ES-I3 (cell line): ENCODE measurements at regions not wholly inside any gene's neighbourhood (a gene's known extent, or its start where the extent isn't known, plus 50 kb on each side); places are given as distances from the start of the nearest gene placed in this dataset.
"Not testable (repeated sequence)": the region's sequence is repeated elsewhere in the genome, so short reads cannot be mapped to it uniquely, and the experiment has no call there.

Experiments used
- H3K36me3 ChIP-seq: 2 replicates; pipeline ENCODE4 v1.6.1; 2013; ENCODE audit warnings: mild to moderate bottlenecking, low read length, control low read depth, moderate library complexity; ENCODE audit not compliant: insufficient read depth
- H3K4me1 ChIP-seq: 2 replicates; pipeline ENCODE4 v1.6.1; 2013; ENCODE audit warnings: mild to moderate bottlenecking, control low read depth, low read length; ENCODE audit not compliant: insufficient read depth
- H3K9ac ChIP-seq: 2 replicates; pipeline ENCODE4 v1.6.1; 2013; ENCODE audit warnings: low read depth, mild to moderate bottlenecking, low read length, moderate library complexity
- H3K9me3 ChIP-seq: 2 replicates; pipeline ENCODE4 v1.6.1; 2013; ENCODE audit warnings: mild to moderate bottlenecking, low read length, moderate library complexity; ENCODE audit not compliant: control insufficient read depth, insufficient read depth

DNA sequence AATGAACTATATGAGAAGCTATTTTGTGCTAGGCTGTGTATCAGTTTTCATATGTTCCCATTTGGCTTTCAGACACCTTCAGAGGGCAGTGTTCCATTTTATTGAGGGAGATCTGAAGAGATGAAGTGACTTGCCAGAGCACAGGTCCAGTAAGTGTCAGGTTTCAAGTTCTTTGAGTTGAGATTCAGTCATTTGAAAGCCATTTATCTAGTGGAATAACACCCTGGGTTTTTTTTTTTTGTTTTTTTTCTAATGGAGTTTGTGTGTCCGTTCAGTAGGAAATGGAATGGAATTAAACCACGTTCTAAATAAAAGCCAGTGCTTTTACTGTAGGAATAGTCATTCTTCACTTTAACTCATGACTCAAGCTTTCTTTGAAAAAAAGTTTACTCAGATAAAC is 652.9 kb upstream of the USP24 start:
- Histone ChIP-seq H3K9me3 (no peaks in the 10 kb centered on the region), H3K9ac (no peak overlapping the region), H3K36me3 (no peaks in the 10 kb centered on the region), H3K4me1 (no peaks in the 10 kb centered on the region)

GRCh38 chr1:55867304-55867843 is 652.2 kb upstream of the USP24 start:
- H3K4me1 ChIP-seq = no peaks in the 10 kb centered on the region
- H3K9ac ChIP-seq = no peak overlapping the region
- no peaks in the 10 kb centered on the region for H3K9me3 ChIP-seq
- H3K36me3 ChIP-seq = no peaks in the 10 kb centered on the region

DNA sequence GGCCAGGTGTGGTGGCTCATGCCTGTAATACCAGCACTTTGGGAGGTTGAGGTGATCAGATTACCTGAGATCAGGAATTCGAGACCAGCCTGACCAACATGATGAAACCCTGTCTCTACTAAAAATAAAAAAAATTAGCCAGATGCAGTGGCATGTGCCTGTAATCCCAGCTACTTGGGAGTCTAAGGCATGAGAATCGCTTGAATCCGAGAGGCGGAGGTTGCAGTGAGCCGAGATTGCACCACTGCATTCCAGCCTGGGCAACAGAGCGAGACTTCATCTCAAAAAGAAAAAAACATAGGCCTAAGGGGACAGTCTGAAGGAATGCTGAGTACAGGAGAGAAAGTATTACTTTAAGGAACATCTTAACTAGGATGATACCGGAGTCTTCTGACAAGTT is 650.6 kb upstream of the USP24 start:
- not testable (repeated sequence) for H3K4me1 ChIP-seq, H3K9me3 ChIP-seq, H3K9ac ChIP-seq

DNA sequence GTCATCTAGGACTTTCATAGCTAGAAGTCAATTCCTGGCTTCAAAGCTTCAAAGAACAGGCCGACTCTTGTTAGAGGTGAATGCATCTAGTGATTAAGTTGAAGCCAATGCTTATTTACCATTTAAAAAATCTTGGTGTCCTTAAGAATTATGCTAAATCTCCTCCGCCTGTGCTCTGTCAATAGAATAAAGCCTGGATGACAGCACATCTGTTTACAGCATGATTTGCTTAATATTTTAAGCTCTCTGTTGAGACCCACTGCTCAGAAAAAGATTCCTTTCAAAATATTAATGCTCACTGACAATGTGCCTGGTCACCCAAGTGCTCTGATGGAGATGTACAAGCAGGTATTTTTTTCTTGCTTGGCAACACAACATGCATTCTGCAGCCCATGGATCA is 649.1 kb upstream of the USP24 start:
- no peak overlapping the region for H3K9ac ChIP-seq
- no peaks in the 10 kb centered on the region for H3K4me1 ChIP-seq
- H3K36me3 ChIP-seq = no peaks in the 10 kb centered on the region

More for the DNA sequence above, 650.6 kb upstream of the USP24 start:
- H3K36me3 ChIP-seq = not testable (repeated sequence)

DNA sequence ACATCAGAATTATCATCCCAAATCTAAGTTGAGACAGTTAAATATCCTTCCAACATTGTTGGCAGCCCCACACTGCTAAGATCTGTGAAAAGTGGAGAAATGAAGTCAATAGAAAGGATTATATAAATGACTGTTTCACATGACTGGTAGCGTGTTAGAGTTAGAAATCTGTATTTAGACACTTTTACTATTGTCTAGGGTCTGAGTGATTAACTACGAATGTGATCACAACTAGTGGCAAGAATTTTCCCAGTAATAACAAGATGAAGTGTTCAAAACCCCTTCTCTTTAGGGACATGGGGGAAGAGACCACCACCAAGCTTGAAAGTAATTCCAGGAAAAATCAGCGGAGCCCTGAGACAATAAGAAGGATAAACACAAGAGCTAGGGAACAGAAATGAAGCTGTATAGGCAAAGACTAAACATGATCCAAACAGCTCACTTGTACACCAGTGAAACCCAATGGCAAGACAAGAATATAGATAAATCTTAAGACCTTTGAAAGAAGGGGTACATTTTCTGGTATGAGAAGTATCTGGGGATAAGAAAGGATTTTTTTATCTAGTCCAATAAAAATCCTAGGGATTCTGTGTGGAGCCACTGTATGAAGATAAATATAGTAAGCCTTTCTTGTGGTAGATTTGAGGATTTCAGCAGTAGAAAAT is 646.6 kb upstream of the USP24 start:
- Histone ChIP-seq H3K4me1 (no peaks in the 10 kb centered on the region), H3K9ac (no peak overlapping the region), H3K36me3 (no peaks in the 10 kb centered on the region), H3K9me3 (no peaks in the 10 kb centered on the region)

More for the DNA sequence above, 649.1 kb upstream of the USP24 start:
- no peaks in the 10 kb centered on the region for H3K9me3 ChIP-seq

- no peaks in the 10 kb centered on the region for H3K36me3 ChIP-seq
- no peaks in the 10 kb centered on the region for H3K4me1 ChIP-seq
- H3K9ac ChIP-seq = no peak overlapping the region
- H3K9me3 ChIP-seq = no peaks in the 10 kb centered on the region
Measured at GRCh38 chr1:55860798-55861519, 645.8 kb upstream of the USP24 start.

DNA sequence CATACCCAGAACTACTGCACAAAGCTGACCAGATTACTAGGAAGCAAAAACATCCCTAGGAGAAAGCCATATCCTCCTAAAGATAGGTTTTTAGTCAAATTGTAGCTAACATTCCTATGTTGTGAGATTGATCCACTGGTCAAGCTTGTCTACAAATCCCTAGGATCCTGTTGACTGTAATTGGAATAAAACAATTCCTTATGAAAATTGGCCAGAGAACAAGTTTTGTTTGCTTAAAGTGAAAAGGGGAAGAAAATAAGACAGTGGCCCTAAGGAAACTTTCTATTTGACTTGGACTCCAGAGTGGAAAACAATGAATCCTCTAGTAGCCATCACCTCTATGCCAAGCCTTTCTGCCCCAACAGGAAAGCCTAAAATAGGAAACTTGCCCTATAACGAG is 645.2 kb upstream of the USP24 start:
- Histone ChIP-seq H3K9me3 (no peaks in the 10 kb centered on the region), H3K36me3 (no peaks in the 10 kb centered on the region)

DNA sequence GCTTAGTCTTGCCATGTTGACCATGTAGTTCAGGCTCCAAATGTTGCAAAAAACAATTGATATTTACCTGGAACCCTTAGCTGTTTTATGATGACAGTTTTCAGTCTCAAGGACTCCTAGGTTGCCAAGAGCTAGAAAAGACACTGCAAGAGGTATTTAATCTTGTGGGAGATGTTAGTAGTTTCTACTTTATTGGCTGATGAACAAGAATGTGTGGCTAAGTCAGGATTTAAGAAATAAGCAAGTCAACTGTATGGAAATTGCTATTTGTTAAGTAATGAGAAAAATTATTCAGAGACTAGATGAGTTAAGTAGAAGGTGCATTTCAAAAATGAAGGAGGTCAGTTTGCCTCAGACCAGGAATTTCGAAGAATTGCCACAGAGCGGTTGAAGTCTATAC is 639.7 kb upstream of the USP24 start:
- H3K4me1 ChIP-seq = no peaks in the 10 kb centered on the region
- no peaks in the 10 kb centered on the region for H3K9me3 ChIP-seq
- no peak overlapping the region for H3K9ac ChIP-seq
- H3K36me3 ChIP-seq = no peaks in the 10 kb centered on the region

More for the DNA sequence above, 645.2 kb upstream of the USP24 start:
- no peaks in the 10 kb centered on the region for H3K4me1 ChIP-seq
- no peak overlapping the region for H3K9ac ChIP-seq

- H3K4me1 ChIP-seq = no peaks in the 10 kb centered on the region
- H3K9ac ChIP-seq = no peak overlapping the region
- H3K9me3 ChIP-seq = no peaks in the 10 kb centered on the region
- H3K36me3 ChIP-seq = no peaks in the 10 kb centered on the region
Measured at GRCh38 chr1:55848906-55849305, 633.7 kb upstream of the USP24 start.

DNA sequence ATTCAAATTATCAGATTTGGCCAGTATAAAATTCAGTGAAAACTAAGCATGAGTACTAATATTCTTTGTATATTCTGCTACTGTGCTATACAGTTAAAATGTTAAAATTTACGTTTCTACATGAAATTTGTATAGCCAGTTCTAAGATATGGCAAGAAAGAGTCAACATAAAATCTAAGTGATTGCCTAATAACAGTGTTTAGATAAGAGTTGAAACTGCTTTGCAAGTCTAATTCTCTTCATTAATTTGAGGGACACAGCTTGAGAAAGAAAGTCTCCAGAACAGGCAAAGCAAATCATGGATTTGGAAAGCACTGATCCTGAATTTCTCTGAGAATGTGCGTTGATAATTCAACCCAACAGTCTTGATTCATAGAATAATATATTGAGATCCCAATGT is 630.9 kb upstream of the USP24 start:
- Histone ChIP-seq H3K9me3 (no peaks in the 10 kb centered on the region), H3K9ac (no peak overlapping the region), H3K4me1 (no peaks in the 10 kb centered on the region), H3K36me3 (no peaks in the 10 kb centered on the region)

DNA sequence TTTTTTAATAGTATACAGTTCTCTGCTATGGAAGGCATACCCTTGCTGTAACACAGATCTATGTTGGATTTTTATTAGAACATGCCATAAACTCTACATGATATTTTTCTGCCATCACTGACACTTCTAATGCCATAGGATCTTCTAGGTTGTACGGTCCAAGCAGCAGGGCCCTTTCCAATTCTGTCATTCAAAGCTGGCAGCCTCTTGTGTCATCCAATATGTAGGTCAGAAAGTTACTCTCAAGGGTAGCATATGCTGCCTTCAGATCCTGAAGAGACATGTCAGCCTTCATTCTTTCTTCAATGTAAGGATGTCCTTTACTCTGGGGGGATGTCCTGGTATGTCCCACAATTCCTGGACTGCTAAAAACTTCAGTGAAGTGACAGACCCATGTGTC is 629.2 kb upstream of the USP24 start:
- Histone ChIP-seq H3K36me3 (no peaks in the 10 kb centered on the region), H3K9ac (no peak overlapping the region), H3K4me1 (no peaks in the 10 kb centered on the region), H3K9me3 (no peaks in the 10 kb centered on the region)

GRCh38 chr1:55839626-55840025 is 624.5 kb upstream of the USP24 start:
- Histone ChIP-seq H3K9ac (no peak overlapping the region), H3K36me3 (no peaks in the 10 kb centered on the region), H3K9me3 (no peaks in the 10 kb centered on the region), H3K4me1 (no peaks in the 10 kb centered on the region)

DNA sequence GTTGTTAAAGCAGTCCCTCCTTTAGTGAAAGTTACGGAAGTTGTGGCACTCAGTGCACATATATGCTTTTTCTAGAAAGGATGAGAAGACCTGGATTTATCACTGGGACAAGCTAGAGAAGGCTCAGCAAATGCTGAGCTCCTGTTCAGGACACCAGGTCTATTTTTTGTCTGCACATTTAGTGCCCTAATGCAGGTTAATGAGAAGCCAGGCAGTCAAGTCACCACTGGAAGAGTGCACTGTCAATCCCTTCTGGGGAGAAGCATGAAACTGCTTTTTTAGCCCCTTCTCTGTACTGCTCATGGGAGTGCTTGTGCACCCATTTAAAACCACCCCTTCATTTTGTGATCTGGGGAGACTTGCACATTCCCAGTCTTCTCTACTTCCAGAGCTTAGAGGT is 624.1 kb upstream of the USP24 start:
- Histone ChIP-seq H3K36me3 (no peaks in the 10 kb centered on the region), H3K9ac (no peak overlapping the region), H3K9me3 (no peaks in the 10 kb centered on the region), H3K4me1 (no peaks in the 10 kb centered on the region)

GRCh38 chr1:55836086-55836485 is 620.9 kb upstream of the USP24 start:
- Histone ChIP-seq H3K4me1 (no peaks in the 10 kb centered on the region), H3K9ac (no peak overlapping the region)

GRCh38 chr1:55833529-55834091 is 618.4 kb upstream of the USP24 start:
- Histone ChIP-seq H3K36me3 (no peaks in the 10 kb centered on the region), H3K4me1 (no peaks in the 10 kb centered on the region), H3K9ac (no peak overlapping the region), H3K9me3 (no peaks in the 10 kb centered on the region; the same call in 1 of the 2 replicates)

More at GRCh38 chr1:55836086-55836485, 620.9 kb upstream of the USP24 start:
- Histone ChIP-seq H3K9me3 (no peaks in the 10 kb centered on the region; the same call in 1 of the 2 replicates), H3K36me3 (no peaks in the 10 kb centered on the region)
